Osteoblast (primary cell): ENCODE measurements at regions not wholly inside any gene's neighbourhood (a gene's known extent, or its start where the extent isn't known, plus 50 kb on each side); places are given as distances from the start of the nearest gene placed in this dataset.
"Not testable (repeated sequence)": the region's sequence is repeated elsewhere in the genome, so short reads cannot be mapped to it uniquely, and the experiment has no call there.

Experiments used
- DNase-seq: peaks from one replicate; pipeline ENCODE4 v3.0.0; 2011; ENCODE audit warnings: low spot score, mixed read lengths; ENCODE audit not compliant: insufficient read length; ENCODE audit errors: missing footprints
- H2AFZ ChIP-seq: 2 replicates; pipeline ENCODE4 v1.6.0; 2011; ENCODE audit warnings: mild to moderate bottlenecking, low read length
- H3K27ac ChIP-seq: 2 replicates; pipeline ENCODE4 v1.5.1; 2011; ENCODE audit warnings: mild to moderate bottlenecking, low read depth, low read length, moderate library complexity
- H3K27me3 ChIP-seq: 2 replicates; pipeline ENCODE4 v1.6.0; 2012; ENCODE audit warnings: mild to moderate bottlenecking, control low read depth, inconsistent platforms, low read length, moderate library complexity; ENCODE audit not compliant: insufficient read depth
- H3K36me3 ChIP-seq: 2 replicates; pipeline ENCODE4 v1.5.1; 2011; ENCODE audit warnings: mild to moderate bottlenecking, low read length, control low read depth, moderate library complexity; ENCODE audit not compliant: insufficient read depth
- H3K4me1 ChIP-seq: 2 replicates; pipeline ENCODE4 v1.5.1; 2011; ENCODE audit warnings: mild to moderate bottlenecking, low read length, control low read depth, moderate library complexity; ENCODE audit not compliant: insufficient read depth
- H3K4me2 ChIP-seq: 2 replicates; pipeline ENCODE4 v1.6.0; 2011; ENCODE audit warnings: mild to moderate bottlenecking, low read length; ENCODE audit not compliant: insufficient read depth
- H3K4me3 ChIP-seq: fragments of 200-600 bp; sonication (generic); 3 replicates; pipeline ENCODE4 v1.5.1; 2012; ENCODE audit warnings: mild to moderate bottlenecking, low read length, inconsistent platforms; ENCODE audit not compliant: insufficient read depth
- H3K79me2 ChIP-seq: 2 replicates; pipeline ENCODE4 v1.6.0; 2012; ENCODE audit warnings: mild to moderate bottlenecking, low read length, control low read depth, inconsistent platforms; ENCODE audit not compliant: insufficient read depth
- H3K9me3 ChIP-seq: 2 replicates; pipeline ENCODE4 v1.5.1; 2011; ENCODE audit warnings: low read depth, low read length, control low read depth
- H4K20me1 ChIP-seq: 2 replicates; pipeline ENCODE4 v1.6.0; 2012; ENCODE audit warnings: mild to moderate bottlenecking, low read length, control low read depth; ENCODE audit not compliant: insufficient read depth
- CTCF ChIP-seq: IDR thresholded peaks from 2 replicates; pipeline ENCODE4 v1.5.1; 2011; ENCODE audit warnings: mild to moderate bottlenecking, low read depth, low read length, moderate library complexity; ENCODE audit errors: extremely low read depth

- H3K36me3 ChIP-seq, result no peaks in the 10 kb centered on the region
- no peaks in the 10 kb centered on the region for H3K79me2 ChIP-seq
- no peak overlapping the region for H3K4me3 ChIP-seq
- no peak overlapping the region for H3K27ac ChIP-seq
- TF ChIP-seq CTCF, result no peak
- no peaks in the 10 kb centered on the region for H3K9me3 ChIP-seq
- H3K4me2 ChIP-seq, result no peak overlapping the region
- no peak for DNase-seq
- no peaks in the 10 kb centered on the region for H3K27me3 ChIP-seq
- no peaks in the 10 kb centered on the region for H3K4me1 ChIP-seq
- H2AFZ ChIP-seq, result no peak overlapping the region
- no peaks in the 10 kb centered on the region for H4K20me1 ChIP-seq
Measured at GRCh38 chr21:15638856-15639549, 90.8 kb upstream of the USP25 start.

GRCh38 chr21:15640113-15640512, 89.7 kb upstream of the USP25 start:
- not testable (repeated sequence) for H3K9me3 ChIP-seq, H3K27ac ChIP-seq, H3K36me3 ChIP-seq, DNase-seq, H3K4me2 ChIP-seq, H3K79me2 ChIP-seq, H4K20me1 ChIP-seq, H2AFZ ChIP-seq, H3K27me3 ChIP-seq, H3K4me3 ChIP-seq, H3K4me1 ChIP-seq

- Histone ChIP-seq H2AFZ (no peak overlapping the region), H3K36me3 (no peaks in the 10 kb centered on the region), H4K20me1 (no peaks in the 10 kb centered on the region), H3K4me1 (no peaks in the 10 kb centered on the region), H3K9me3 (no peaks in the 10 kb centered on the region), H3K27ac (no peak overlapping the region), H3K27me3 (no peaks in the 10 kb centered on the region), H3K79me2 (no peaks in the 10 kb centered on the region), H3K4me3 (no peak overlapping the region), H3K4me2 (no peak overlapping the region)
- TF ChIP-seq CTCF, result no peak
- DNase-seq, result no peak
Measured at GRCh38 chr21:15644489-15644888, 85.3 kb upstream of the USP25 start.

- no peaks in the 10 kb centered on the region for H3K36me3 ChIP-seq
- TF ChIP-seq CTCF, result no peak
- no peak for DNase-seq
- no peaks in the 10 kb centered on the region for H3K27me3 ChIP-seq
- no peaks in the 10 kb centered on the region for H3K79me2 ChIP-seq
- H3K4me1 ChIP-seq, result no peaks in the 10 kb centered on the region
- H3K9me3 ChIP-seq, result no peaks in the 10 kb centered on the region
- H3K4me3 ChIP-seq, result no peak overlapping the region
- no peak overlapping the region for H3K27ac ChIP-seq
- H3K4me2 ChIP-seq, result no peak overlapping the region
- no peaks in the 10 kb centered on the region for H4K20me1 ChIP-seq
- no peak overlapping the region for H2AFZ ChIP-seq
Measured at GRCh38 chr21:15645830-15646229, 84.0 kb upstream of the USP25 start.
